ENCODE measurements at regions not wholly inside any gene's neighbourhood (a gene's known extent, or its start where the extent isn't known, plus 50 kb on each side); places are given as distances from the start of the nearest gene placed in this dataset.

DNA sequence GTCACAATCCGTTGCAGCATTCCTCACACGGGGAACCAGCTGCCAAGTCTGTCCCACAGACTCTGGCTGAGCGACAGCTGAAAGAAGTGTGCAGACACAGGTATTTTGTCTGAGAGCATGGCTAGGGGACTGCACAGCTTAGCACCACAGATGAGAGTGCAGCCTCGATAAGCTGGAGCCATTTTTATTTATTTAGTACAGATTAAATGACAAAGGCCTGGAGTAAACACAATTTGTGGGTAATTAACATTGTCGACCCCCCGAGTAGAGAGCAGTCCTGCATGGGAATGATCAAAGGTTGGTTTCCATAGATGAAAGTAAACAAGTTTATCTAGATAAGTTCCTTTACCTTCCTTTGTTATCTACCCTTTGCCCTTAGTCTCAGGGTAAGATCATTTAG lies 836.2 kb downstream of the DACH1 start:
- TF ChIP-seq POLR2A (IDR thresholded peaks at IDR 0.05) = no peak
- TF ChIP-seq, protein P1, sequence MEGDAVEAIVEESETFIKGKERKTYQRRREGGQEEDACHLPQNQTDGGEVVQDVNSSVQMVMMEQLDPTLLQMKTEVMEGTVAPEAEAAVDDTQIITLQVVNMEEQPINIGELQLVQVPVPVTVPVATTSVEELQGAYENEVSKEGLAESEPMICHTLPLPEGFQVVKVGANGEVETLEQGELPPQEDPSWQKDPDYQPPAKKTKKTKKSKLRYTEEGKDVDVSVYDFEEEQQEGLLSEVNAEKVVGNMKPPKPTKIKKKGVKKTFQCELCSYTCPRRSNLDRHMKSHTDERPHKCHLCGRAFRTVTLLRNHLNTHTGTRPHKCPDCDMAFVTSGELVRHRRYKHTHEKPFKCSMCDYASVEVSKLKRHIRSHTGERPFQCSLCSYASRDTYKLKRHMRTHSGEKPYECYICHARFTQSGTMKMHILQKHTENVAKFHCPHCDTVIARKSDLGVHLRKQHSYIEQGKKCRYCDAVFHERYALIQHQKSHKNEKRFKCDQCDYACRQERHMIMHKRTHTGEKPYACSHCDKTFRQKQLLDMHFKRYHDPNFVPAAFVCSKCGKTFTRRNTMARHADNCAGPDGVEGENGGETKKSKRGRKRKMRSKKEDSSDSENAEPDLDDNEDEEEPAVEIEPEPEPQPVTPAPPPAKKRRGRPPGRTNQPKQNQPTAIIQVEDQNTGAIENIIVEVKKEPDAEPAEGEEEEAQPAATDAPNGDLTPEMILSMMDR (IDR thresholded peaks at IDR 0.05) = no peak
